ENCODE measurements at regions not wholly inside any gene's neighbourhood (a gene's known extent, or its start where the extent isn't known, plus 50 kb on each side); places are given as distances from the start of the nearest gene placed in this dataset.
"Not testable (repeated sequence)": the region's sequence is repeated elsewhere in the genome, so short reads cannot be mapped to it uniquely, and the experiment has no call there.

GRCh38 chr5:167918813-167919483, 372.5 kb upstream of the WWC1 start:
- no peak for DNase-seq

DNA sequence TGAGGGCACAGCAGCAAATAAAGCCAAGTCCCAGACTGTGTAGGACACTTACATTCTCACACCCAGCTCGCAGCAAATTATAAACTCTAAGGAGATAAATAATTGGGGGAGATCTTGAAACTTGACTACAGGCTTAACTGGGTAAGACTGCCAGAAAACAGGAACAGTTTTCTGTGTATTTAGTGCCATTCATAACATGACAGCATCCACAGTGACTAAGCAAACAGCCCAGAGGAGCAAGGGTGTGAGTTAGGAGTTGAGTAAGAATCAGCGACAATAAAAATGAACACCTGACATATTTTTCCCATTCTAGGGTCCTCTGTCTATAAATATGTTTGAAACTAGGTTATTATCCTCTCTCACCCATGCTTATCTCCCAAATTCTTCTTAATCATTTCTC, 370.9 kb upstream of the WWC1 start:
- no peak for DNase-seq

GRCh38 chr5:167921796-167922195, 369.6 kb upstream of the WWC1 start:
- no peak for DNase-seq

- no peak for DNase-seq
Observed at GRCh38 chr5:167923396-167923795, 368.0 kb upstream of the WWC1 start.

- no peak for DNase-seq
Observed at GRCh38 chr5:167929841-167930240, 361.6 kb upstream of the WWC1 start.

DNA sequence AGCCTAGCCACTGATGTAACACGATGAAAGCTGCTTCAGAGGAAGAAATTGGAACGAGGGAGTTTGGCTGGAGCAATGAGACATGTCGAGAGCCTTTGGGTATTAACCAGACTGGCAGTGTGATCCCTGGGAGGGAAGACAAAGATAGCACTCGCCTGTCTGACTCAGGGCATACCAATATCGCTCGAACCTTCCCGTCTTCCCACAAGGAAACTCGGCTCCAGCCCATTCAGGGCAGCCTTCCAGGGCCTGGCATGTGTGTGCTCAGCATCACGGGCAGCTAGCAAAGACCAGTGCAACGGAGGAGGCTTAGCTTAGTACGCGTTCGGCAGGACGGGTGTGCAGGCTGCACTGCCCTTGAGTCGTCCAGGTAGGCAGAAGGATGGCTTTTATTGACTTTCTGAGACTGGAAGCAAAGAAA, 356.9 kb upstream of the WWC1 start:
- DNase-seq = no peak

DNA sequence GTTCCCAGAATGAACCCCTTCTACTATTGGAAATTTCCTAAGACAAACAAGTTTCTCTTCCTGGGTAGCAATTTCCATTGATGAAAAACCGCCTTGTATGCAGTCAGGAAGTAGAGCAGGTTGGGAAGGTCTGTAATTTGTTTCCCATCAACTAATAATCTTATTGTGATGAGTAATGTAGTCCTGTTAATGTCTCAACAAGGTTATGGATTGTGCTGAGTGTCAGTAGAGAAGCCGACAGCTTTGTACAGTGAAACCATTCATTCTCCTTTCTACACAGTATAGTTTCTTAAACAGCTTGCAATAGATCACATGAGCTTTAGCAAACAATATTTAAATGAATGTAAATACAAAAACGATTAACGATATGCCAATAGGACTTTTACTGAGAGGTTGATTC, 355.4 kb upstream of the WWC1 start:
- no peak for DNase-seq

- no peak for DNase-seq
Observed at GRCh38 chr5:167936944-167937634, 354.4 kb upstream of the WWC1 start.

- no peak for DNase-seq
Observed at GRCh38 chr5:167937635-167937998, 353.8 kb upstream of the WWC1 start.

DNA sequence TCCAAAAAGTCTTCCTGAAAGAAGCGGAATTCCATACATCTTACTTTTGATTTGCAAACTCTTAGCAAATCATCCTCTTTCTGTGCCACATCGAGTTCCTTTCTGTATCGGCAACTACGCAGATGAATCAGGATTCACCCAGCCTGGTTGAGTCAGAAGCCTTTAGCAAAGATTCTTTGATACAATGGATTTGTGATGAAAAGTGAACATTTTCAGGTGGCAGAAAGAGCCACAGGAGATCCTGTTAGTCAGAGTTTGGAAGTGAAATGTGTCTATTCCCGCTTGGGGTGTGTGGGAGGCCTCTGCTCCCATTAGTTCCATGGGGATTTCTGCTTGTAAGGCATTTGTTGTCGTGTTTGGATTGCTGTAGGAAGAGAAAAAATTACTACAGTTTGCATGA, 351.8 kb upstream of the WWC1 start:
- no peak for DNase-seq

GRCh38 chr5:167940911-167941310, 350.5 kb upstream of the WWC1 start:
- DNase-seq = no peak

DNA sequence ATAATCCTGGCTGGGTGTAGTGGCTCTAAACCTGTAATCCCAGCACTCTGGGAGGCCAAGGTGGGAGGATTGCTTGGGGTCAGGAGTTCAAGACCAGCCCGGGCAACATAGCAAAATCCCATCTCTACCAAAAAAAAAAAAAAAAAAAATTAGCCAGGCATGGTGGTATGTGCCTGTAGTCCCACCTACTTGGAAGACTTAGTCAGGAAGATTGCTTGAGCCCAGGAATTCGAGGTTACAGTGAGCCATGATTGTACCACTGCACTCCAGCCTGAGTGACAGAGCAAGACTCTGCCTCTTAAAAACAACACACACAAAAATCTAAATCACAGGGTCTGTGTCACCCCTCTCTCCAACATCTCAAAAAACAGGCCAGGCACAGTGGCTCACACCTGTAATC, 349.9 kb upstream of the WWC1 start:
- DNase-seq = not testable (repeated sequence)

- DNase-seq = no peak
Observed at GRCh38 chr5:167943343-167943742, 348.1 kb upstream of the WWC1 start.

GRCh38 chr5:167944121-167944852, 347.2 kb upstream of the WWC1 start:
- no peak for DNase-seq

- DNase-seq = no peak
Observed at GRCh38 chr5:167945542-167946384, 345.7 kb upstream of the WWC1 start.

- no peak for DNase-seq
Observed at GRCh38 chr5:167947306-167947705, 344.1 kb upstream of the WWC1 start.

- DNase-seq = no peak
Observed at GRCh38 chr5:167948251-167948650, 343.2 kb upstream of the WWC1 start.

- no peak for DNase-seq
Observed at GRCh38 chr5:167949435-167949834, 342.0 kb upstream of the WWC1 start.

- DNase-seq = no peak
Observed at GRCh38 chr5:167950126-167950721, 341.2 kb upstream of the WWC1 start.

GRCh38 chr5:167951116-167951515, 340.3 kb upstream of the WWC1 start:
- DNase-seq = no peak

DNA sequence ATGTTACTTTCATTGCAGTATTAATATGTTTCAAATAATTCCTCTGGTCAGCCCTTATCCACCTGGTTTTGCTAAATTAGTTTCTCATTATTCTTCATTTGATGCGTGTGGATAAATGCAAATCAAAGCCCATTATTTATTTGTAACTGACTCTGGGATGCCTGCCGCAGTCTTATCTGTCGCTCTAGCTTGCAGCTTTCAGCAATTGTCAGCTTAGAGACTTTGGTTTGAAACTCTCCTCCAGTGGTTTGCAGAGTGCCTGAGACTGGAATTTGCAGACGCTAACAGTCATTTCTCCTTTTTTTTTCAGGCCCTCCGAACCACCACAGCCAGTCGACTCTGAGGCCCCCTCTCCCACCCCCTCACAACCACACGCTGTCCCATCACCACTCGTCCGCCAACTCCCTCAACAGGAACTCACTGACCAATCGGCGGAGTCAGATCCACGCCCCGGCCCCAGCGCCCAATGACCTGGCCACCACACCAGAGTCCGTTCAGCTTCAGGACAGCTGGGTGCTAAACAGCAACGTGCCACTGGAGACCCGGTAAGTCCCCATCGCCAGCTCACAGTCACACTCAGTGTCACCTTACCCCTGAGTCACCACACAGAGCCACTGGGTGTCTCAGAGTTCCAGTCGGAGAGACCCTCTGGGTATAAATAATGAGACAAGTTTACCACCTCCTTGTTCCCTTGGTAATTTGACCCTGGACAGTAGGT, 339.0 kb upstream of the WWC1 start:
- DNase-seq = no peak

DNA sequence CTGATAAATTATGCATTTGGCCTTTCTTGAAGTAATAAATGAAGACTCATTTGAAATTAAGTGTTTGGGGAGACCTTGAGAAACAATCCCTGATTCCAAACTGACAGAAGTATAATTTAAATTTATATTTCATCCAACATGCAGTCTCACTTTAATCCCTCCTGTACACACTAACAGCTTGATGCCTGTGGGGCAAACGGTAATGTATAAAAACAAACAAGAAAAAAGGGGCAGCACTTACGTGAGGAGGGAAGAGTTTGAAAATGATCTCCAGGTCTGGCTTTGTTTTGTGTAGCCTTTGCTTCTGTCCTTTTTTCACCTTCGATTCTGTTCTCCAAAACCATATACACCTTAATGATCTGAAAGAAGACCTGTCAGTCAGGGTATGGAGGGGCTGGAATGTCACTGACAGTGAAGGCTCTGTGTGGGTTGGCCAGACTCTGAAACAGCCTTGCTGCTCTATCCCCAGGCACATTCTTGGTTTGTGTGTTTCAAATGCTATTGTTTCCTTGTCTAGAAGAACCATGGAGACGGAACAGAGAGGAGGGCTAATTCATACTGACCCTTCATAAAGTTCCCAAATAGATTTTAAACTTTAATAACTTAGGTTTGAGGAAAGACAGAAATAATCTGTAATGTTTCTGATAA, 338.2 kb upstream of the WWC1 start:
- no peak for DNase-seq
